ENCODE measurements at regions not wholly inside any gene's neighbourhood (a gene's known extent, or its start where the extent isn't known, plus 50 kb on each side); places are given as distances from the start of the nearest gene placed in this dataset.

GRCh38 chr3:88586121-88586640, 436.4 kb downstream of the C3orf38 start:
- no peak for DNase-seq

GRCh38 chr3:88589138-88589537, 439.4 kb downstream of the C3orf38 start:
- DNase-seq: no peak

GRCh38 chr3:88595026-88595425, 445.3 kb downstream of the C3orf38 start:
- DNase-seq: no peak

DNA sequence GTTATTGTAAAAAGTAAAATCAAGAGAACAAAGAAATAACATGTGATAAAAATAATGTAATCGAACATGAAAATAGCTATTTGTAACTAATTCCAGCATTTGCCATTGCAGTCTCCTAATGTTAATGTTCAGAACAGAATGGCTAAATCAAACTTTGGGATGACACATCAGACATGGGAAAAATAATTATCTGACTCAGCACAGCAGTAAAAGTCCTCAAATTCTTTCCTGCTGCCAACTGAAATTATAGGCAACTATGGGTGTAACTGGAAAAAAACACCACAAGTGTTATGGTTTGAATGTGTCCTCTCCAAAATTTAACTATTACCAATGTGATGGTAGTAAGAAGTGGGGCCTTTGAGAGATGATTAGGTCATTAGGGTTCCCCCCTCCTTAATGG, 446.7 kb downstream of the C3orf38 start:
- no peak for DNase-seq

- no peak for DNase-seq
Observed at GRCh38 chr3:88610820-88611219, 461.1 kb downstream of the C3orf38 start.

GRCh38 chr3:88611826-88612326, 462.1 kb downstream of the C3orf38 start:
- DNase-seq: no peak

DNA sequence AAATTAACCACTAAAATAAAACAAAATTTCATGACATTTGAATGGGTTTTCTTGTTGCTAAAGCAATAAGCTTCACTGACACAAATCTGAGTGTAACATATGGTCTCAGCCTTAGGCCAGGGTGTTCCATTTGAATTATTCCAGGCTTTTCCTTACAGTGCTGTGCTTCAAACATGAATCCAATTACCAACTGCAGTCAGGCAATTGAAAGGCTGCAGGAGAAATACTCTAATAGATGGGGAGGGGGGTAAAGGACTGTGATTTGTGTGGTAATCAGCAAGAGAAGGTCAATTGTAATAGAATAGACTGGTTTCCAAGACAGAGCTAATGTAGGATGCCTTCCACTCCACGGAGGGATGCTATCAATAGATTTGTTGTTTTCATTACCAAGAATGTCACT, 466.7 kb downstream of the C3orf38 start:
- DNase-seq: no peak

DNA sequence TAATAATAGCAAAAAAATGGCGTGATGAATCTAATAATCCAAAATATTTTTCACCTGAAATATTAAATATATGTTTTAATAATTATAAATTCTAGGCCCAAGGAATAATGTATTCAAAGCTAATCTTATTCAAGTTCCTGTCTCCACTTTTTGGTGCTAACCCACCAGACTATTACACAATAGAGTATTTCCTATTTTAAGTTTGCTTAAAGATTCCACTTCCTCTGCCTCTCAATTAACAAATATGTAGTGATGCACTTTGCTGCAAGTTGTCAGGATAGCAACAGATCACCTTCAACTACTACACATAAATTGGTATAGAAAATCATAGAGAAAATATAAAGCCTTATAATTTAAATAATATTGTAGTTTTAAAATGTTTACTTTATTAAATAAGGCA, 467.5 kb downstream of the C3orf38 start:
- no peak for DNase-seq

DNA sequence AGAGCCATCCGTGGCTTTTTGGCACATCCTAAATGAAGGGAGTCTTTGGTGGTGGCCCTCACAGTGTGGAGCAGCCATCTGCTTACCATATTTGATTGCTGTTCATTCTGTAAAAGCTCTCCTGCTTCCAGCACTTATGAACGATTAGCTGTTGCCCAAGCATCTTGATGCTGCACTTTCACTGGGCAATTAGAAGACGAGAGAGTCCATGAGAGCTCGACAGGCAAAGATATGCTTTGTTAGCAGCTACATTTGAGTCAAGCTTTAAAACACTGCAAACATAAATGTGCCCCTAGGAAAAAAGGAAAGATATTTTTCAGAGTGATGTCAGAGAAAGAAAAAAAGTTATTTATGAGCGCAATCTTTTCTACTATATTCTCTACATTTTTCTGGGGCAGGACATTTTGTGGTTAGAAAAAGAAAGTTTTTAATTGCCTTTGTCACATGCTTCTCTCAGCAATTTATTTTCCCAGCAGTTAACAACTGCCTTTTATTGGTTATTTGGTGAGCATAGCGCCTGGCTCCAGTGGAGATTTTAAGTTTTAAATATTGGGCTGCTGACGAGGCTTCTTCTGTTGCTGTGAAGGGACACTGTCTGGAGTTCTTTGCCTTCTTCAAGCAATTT, 468.4 kb downstream of the C3orf38 start:
- DNase-seq: no peak

DNA sequence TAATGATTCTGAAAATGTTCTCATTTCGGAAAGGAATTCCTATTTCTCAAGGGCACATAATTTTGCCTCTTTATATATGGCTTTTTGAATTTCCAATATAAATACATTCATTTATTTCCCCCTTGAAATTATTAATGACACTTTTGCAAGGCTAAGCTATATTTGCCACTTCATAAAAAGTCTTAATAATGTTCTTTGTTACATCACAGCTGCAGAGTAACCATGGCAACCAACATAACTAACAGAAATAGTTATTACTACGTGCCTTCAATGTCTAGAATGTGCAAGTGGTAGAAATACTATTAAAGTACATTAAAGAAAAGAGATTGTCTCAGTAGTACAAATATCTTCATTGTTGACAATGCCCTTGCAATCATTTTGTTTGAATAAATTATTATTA, 471.8 kb downstream of the C3orf38 start:
- no peak for DNase-seq

DNA sequence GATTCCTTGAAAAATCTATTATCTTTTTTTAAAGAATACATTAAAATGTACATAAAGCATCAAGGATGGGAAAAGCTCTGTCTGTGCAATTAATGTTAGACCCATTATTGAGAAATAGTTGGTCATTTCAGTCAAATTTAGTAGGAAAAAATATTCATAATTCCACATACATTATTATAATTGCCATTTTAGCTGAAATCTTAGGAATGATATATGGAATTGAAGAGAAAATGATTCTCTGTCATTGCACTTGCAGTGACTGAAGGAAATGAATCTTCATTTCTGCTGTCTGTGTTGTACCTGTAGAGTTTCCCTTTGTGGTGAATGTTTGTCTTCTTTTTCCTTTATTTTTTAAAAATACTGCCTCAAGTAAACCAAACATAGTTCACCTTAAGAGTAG, 473.9 kb downstream of the C3orf38 start:
- DNase-seq: no peak

DNA sequence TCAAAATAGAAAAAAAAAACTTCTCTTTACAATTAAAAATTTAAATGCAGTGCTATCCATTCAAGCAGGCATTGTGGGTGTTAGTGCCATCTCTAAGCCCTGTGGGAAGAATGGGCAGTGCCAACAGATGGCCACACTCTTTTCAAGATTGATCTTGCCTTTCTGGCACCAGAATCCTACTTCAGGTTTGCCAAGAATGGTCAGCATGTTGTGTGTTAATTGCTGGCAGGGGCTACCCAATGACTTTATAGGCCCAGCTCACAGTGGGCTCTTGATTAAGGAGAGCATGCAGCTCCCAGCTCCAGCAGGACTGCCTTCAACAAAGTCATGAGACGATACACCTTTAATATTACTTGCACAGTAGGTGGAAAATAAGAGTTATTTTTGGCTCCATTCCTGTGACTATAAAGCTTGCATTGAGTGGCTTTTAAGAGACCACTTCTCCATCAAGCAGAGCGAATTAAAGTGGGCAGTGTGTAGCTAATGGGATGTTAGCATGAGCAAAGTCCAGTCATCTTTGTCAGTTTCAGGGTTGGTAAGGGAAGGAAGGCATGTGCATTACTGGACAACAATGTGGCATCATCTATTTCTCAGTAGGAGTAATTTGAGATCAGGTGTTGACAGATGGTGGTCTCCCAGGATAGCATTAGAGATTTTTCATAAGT, 476.8 kb downstream of the C3orf38 start:
- DNase-seq: no peak

DNA sequence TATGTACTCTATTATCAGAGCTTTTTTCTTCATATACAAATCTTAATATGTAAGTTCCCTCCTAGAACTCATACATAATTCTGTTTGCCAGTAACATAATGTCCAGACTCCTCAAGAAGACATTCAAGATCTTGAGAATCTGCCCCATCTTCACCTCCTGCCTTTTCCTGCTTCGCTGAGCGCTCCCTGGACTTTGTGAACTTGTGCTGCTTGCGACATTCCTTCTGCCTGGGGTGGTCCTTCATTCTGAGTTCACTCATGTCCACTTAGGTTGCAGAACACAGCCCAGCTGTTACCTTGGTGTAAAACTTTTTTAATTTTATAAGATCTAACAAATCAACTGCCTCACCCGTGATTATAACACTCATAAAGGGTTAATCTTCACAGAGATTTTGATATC, 478.5 kb upstream of the EPHA3 start:
- DNase-seq: no peak

DNA sequence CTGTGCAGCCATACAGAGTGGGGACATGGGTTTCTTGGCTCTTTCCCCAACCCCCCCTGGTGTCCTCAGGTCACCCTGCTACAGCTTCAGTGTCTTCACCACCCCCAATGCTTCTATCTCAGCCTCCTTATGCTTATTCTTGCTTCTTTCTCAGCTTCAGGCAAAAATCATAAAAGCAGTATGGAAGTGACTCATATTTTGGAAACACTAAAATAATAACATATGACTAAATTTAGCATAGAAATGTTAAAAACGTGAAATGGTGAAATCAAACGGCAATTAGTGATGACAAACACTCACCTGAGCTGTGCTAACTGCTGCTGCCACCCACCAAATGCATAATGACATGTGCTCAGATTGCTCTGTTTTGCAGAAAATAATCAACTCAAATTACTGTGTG, 475.2 kb upstream of the EPHA3 start:
- no peak for DNase-seq

- DNase-seq: no peak
Observed at GRCh38 chr3:88640581-88640980, 466.8 kb upstream of the EPHA3 start.

DNA sequence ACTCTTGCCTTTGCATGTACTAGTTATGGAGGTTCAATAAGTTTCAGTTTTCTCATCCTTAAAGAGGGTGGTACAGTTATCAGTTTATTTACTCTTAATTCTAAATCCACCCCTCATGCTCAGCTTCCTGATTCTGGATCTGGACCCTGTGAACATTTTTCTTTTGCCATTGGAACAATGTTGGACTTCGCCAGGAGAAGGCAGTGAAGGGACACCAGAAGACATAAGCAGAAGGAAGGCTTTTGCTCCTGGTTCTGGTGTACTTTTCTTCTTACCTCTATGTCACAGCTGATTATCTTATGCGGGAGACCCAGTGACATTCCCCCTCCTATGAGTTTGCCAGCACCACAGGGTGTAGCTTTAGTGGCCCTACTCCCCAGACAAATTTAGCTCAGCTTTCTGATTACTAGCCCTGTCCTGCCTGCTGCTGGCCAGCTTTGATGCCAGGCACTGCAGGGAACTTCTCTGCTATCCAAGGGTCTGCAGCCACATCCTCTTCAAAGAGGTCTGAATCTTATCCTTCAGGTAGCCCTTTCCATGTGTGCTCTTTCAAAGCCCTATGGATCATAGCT, 466.3 kb upstream of the EPHA3 start:
- no peak for DNase-seq

GRCh38 chr3:88657459-88657858, 450.0 kb upstream of the EPHA3 start:
- no peak for DNase-seq

- no peak for DNase-seq
Observed at GRCh38 chr3:88661433-88661824, 446.0 kb upstream of the EPHA3 start.

- DNase-seq: no peak
Observed at GRCh38 chr3:88668180-88668579, 439.2 kb upstream of the EPHA3 start.

- no peak for DNase-seq
Observed at GRCh38 chr3:88671573-88671972, 435.8 kb upstream of the EPHA3 start.

- DNase-seq: no peak
Observed at GRCh38 chr3:88677298-88677697, 430.1 kb upstream of the EPHA3 start.

DNA sequence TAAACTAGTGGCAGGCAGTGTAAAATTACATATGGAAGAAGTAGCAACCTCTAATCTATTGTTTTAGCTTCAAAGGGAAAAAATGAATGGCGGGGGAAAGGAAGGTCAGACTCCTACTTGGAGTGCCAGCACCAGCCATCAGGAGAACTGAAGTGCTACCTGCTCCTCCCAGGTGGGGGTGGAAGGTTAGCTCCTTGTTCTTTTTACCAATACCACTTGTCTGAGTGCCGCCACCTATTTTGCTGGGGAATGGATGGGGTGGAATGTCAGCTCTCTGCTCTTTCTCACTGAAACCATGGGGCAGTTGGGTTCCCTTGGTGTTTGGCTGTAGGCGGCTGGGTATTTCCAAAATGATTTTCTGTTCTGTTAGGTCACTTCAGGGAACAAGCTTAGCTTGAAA, 428.7 kb upstream of the EPHA3 start:
- no peak for DNase-seq

GRCh38 chr3:88690287-88690686, 417.1 kb upstream of the EPHA3 start:
- DNase-seq: no peak

GRCh38 chr3:88691081-88691480, 416.3 kb upstream of the EPHA3 start:
- no peak for DNase-seq
